ENCODE measurements at regions not wholly inside any gene's neighbourhood (a gene's known extent, or its start where the extent isn't known, plus 50 kb on each side); places are given as distances from the start of the nearest gene placed in this dataset.
"Not testable (repeated sequence)": the region's sequence is repeated elsewhere in the genome, so short reads cannot be mapped to it uniquely, and the experiment has no call there.

- no peak for DNase-seq
Measured at GRCh38 chr10:78326372-78326771, 292.7 kb downstream of the RPS24 start.

DNA sequence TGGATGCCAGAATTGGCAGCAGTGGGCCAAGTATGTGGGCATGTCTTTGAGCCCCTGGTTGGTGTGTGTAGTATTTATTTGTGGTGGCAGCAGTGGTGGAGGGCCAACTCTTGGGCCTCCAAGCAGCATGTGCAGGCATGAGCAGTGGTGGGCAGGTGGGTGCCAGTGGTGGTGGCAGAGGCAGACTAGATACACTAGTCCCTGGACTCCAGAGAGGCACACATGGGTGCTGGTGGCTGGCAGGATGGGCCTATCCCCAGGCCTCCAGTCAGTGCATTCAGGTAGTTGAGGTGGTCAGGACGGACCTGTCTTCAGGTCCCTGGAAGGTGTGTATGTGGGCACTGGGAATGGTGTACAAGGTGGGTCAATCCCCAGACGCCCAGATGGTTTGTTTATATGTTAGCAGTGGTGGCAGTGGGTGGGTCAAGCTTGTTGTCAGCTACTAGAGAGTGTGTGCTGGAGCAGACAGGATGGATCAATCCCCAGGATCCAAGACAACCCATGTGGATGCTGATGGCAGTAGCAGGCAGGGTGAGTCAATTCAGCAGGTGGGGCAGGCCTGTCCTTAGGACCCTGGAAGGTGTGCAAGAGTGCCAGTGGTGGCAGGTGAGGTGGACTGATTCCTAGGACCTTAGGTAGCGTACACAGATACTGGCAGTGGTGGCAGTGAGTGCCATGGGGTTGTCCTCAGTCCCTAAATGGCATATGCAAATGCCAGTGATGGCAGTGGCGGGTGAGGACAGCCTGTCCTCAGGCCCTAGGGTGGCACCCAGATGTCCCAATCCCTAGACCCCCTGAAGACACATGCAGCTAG, 294.3 kb downstream of the RPS24 start:
- DNase-seq = no peak

DNA sequence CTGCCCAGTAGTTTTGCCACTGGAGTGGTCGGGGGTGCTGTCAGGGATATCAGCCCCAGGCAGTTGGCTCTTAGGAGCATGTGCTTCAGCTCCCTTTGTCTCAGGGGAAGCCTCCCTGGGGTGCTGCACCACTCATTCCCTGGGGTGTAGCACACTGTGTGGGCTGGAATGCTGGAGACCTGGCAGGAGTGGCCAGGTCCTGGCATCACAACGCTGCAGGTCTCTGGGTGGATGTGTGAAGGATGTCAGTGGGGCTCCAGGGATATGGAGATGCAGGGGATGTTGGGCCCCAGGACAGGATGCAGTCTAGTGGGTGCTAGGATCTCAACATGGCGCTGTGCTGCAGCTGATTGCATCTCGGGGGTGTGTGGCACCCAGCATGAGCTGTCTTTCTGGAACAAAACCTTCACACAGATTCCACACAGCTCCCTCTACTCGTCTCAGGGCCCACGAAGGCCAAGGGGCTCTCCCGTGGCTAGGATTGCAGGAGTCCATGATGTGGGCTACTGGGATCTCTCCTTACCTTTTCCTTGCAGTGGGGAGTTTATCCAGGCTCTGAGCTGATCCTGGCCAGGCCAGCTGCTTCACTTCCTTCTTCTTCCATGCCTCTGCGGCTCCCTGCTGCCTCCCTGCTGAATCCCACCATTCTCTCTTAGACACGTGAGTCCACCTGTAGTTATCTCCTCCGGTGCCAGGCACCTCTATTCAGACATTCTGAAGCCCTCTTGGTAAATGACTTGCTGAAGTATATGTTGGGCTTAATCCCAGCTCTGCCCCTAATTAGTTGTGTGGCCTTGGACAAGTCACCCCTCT, 295.1 kb downstream of the RPS24 start:
- DNase-seq = no peak

GRCh38 chr10:78330884-78331283, 297.2 kb downstream of the RPS24 start:
- DNase-seq = no peak

- DNase-seq = no peak
Measured at GRCh38 chr10:78331391-78331922, 297.8 kb downstream of the RPS24 start.

GRCh38 chr10:78332012-78332411, 298.3 kb downstream of the RPS24 start:
- no peak for DNase-seq

GRCh38 chr10:78332657-78333056, 299.0 kb downstream of the RPS24 start:
- no peak for DNase-seq

GRCh38 chr10:78333362-78334143, 299.9 kb downstream of the RPS24 start:
- DNase-seq = no peak

DNA sequence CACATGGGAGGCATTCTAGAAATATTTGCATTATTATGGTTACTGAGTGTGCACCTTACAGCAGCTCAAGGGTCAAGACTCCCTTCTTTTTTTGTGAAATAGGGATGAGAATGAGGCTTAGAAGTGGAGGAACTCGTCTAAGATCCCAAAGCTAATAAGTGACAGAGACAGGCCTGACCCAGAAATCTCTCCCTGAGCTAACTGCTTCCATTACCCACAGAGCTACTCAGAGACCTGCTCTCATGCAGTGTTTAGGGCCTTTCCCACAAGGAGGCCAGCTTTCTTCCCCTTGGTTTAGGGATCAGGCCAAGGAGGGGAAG, 301.7 kb downstream of the RPS24 start:
- no peak for DNase-seq

DNA sequence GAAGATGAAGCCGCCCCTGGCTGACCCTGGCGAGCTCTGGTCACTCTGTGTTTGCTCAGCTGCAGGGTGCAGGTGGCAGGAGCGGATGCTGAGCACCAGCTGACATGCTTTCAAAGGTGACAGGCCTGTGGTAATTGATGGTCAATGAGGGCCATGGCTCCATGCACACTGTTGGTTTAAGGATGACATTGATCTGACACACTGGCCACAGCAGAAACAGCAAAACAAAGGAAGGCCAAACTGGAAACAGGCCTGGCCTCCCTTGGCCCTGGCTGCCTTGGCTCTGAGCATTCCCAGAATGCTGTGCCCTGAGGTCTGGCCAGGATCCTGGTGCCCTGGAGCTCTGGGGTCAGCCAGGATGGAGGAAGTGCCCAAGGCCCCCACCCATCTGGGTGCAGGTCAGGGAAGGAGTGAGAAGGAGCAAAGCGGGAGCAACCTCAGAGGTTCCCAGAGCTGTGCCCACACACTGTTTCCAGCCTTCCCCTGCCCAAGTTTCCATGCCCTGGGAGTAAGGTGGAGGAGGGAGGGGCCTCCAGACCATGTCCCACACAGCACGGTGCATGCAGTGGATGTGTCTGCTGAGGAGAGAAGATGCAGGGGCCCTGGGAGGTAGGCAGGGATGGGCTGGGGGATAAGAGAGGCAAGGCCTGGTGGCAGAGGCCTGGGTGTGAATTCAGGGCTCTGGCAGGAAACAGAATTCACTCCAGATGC, 302.2 kb downstream of the RPS24 start:
- peak; percentile 24 for DNase-seq

GRCh38 chr10:78336402-78336791, 302.7 kb downstream of the RPS24 start:
- peak; percentile 33 for DNase-seq

- DNase-seq = peak; percentile 41
Measured at GRCh38 chr10:78337016-78337415, 303.4 kb downstream of the RPS24 start.

DNA sequence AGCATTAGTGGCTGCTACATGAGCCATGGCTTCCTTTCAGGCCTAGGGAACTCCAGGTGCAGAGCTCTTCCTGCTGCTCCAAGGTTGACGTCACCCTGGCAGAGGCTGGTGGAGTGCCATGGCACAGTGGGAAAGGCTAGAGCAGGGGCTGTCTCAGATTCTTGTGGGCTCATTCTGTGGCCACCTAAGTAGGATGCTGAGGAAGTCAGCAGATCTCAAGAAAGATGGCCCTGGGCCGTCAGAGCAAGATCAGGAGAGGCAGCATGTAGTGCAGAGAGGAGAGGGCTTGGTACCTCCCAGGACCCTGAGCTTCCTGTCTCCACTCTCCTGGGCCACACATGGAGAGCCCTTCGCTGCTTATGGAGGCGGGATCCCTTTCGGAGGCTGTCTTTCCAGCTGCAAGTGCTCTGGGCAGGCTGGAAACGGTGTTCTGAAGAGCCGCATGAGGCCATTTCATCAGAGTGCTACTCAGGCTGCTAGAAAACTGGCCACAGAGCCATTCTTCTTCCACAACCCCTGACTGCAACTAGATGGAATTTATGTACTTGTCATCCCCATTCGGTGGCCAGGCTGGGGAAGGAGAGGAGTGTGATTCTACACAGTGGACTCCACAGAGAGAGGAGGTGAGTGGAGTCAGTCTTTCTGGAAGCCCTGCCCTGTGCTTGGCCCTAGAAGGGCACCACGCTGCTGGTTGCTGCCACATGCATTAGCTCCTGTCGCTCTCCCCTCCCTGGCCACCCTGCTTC, 304.2 kb downstream of the RPS24 start:
- DNase-seq = peak; percentile 56

DNA sequence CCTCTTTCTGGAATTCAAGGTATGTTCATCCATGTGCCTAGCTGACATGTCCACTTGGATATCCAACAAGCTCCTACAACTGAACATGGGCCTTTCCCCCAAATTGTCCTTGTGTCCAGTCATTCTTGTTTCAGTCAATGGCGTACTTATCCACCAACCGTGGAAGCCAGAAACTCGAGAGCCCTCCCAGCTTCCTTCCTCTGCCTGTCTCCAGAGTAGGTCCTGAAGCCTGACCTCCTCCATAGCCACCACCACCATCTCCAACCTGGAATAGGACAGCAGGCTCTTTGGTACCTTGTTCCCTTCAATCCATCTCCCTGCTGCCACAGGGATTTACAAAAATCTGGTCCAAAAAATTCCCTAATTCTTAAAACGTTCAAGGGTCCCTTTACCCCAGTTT, 305.1 kb downstream of the RPS24 start:
- DNase-seq = peak; percentile 12

DNA sequence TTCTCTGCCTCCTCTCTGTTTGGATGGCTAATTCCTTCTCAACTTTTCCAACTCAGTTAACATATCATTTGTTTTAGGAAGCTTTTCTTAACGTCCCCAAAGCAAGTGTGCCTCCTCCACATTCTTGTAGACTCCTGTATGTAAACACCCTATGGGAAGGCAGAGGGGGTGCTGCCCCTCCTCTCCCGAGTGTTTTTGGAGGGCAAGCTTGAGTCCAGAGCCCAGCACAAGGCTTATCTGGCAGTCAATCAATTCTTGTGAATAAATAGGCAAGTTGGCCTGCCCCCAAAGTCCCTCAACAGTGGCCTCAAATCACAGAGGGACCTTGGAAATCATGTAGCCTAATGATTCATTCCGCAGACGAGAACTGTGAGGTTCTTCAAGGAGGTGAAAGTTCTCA, 305.6 kb downstream of the RPS24 start:
- DNase-seq = peak; percentile 13

DNA sequence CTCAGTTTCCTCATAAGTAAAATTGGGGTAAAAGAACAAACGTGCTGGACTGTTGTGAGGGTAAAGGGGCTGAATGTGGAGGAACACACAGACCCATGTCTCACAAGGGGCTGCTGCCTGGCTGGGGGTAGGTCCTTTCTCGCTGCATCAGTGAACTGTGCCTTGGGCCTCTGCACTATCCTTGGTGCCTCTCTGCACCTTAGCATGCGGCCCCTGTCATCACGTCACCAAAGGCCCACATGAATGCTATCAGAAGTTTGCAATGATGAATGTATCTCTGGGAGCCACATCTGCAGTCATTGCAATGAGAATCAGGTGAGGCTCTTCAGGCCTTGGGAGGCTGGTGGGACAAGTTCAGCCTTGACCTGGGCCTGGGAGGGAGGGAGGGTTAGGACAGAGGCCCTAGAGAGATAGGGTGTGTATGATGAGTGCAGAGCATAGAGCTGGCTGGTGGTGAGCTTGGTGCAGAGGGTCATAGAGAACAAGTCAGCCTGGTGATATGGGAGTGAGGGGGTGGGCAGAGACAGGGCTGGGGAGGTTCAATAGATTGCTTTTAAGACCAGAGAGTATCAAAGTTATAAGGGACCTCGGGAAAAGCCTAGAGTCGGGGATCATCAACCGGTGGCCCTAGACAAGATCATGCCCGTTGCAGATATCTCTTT, 308.4 kb downstream of the RPS24 start:
- peak; percentile 42 for DNase-seq

GRCh38 chr10:78342827-78343653, 309.4 kb downstream of the RPS24 start:
- peak; percentile 27 for DNase-seq

GRCh38 chr10:78344257-78344656, 310.6 kb downstream of the RPS24 start:
- DNase-seq = peak; percentile 22

GRCh38 chr10:78345515-78345914, 311.9 kb downstream of the RPS24 start:
- DNase-seq = not testable (repeated sequence)

GRCh38 chr10:78346721-78347120, 313.1 kb downstream of the RPS24 start:
- DNase-seq = peak; percentile 27
